ENCODE measurements at regions not wholly inside any gene's neighbourhood (a gene's known extent, or its start where the extent isn't known, plus 50 kb on each side); places are given as distances from the start of the nearest gene placed in this dataset.
"Not testable (repeated sequence)": the region's sequence is repeated elsewhere in the genome, so short reads cannot be mapped to it uniquely, and the experiment has no call there.

DNA sequence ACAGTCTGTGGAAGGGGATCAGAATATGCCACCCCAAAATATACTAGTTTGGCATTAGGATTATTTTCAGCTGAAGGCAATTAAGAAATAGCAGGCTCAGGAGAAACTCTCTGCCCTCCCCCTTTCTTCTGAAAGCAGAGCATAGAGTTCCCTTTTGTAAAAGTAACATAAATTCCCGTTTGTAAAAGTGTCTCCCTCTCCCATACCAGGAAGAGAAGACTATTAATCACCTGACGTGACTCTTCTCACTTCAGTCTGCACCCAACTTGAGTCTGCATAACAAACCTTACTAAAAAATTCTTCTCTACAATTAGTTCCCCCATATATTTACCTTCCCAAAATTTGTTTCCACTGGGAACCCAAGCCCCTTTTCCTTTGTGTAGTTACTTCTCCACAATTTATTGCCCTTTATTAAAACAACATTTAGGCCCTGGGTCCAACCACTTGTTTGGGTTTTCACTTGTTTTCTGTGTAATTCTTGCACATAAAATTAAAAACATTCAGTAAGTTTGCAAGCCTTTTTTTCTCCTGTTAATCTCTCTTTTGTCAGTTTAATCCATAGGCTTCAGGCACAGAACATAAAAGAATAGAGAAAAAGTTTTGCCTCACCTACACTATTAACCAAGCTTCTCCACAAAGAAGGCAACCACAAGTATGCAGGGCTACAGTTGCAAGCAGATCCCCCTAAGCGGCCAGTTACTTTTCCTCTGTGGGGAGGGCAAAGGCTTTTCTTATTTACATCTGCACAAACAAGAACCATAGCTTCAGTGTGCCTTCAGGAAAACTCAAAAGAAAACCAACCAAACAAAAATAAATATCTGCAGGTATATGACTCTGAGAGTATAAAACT, 73.8 kb upstream of the EPCAM start:
- DNase-seq, result peak; percentile 28

DNA sequence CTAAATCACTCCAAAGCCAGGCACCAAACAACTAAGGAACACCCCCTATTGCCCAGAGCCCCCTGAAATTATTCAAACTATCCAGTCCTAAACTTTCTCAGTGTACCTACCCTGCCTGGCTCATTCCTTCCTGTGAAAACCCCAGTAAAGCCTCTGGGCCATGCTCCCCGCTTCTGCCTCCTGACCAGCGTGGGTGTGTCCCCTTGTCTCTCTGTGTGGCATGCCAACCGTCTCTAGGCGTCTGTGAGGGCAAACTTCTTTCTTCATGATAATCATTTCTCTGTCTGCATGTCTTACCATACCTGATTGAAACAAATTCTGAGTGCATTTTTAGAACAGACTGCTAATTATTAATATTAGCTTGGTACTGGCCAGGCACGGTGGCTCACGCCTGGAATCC, 75.1 kb upstream of the EPCAM start:
- no peak for DNase-seq

DNA sequence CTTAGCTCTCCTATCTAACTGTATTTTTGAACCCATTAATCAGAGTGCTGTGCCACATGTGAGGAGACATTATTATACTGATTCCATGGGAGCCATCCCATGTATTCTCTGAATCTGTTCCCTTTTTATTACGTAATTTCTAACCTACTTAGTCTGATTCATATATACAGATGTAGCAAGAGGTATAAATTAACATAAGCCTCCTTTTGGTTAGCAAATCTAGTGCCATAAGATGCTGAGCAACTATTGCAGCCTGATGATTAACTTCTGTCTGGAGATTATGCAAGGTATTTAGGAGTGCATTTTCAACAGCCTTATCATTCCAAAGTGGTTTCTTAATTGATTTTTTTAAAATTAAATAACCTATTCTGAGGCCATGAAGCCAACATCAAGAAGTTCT, 80.2 kb upstream of the EPCAM start:
- peak; percentile 96 for DNase-seq

DNA sequence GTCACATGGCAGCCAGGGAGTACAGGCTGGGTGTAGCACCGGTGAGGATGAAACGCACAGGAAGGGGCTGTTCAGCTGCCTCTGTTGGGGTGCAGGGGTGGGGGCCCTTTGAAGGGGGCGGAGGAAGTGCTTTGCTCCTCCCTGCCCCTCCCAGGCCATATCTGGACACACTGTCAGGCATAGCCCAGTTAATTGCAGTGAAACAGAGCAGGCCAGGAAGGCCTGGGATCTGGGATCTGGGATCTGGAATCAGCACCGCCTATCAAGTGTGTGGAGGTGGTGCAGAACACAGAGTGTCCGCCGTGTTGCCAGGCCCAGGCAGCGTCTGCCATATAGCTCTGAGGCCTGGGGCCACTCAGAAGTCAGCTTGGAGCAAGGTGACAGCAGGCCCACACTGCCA, 85.5 kb upstream of the EPCAM start:
- no peak for DNase-seq

DNA sequence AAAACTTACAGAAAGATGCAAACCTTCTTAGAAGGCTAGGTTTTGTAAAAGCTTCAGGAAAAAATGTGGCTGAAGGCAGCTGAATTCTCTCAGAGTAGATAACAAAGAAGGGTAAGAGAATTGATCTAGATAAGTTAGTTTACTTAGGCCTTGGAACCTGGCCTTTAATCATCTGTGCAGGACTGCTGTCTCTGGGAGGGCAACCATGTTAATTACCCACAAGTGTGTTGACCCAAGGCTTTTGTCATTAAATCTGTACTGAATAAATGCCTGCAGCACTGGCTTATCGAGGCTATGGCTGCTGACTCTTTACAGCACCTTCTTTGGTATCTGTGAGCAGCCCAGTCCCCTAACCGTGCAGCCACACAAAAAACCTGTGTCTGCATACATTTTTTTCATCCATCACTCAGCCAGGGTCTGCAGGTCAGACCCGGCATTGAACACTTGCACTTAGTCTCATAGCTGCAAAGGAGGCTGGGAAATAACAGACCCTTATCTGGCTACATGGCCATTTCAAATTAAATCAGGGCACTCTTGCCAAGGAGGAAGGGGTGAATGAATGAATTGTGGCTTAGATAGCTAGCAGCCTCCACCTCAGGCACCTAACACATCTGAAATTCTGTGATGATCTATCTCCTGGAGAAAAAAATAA, 86.4 kb upstream of the EPCAM start:
- DNase-seq, result no peak

DNA sequence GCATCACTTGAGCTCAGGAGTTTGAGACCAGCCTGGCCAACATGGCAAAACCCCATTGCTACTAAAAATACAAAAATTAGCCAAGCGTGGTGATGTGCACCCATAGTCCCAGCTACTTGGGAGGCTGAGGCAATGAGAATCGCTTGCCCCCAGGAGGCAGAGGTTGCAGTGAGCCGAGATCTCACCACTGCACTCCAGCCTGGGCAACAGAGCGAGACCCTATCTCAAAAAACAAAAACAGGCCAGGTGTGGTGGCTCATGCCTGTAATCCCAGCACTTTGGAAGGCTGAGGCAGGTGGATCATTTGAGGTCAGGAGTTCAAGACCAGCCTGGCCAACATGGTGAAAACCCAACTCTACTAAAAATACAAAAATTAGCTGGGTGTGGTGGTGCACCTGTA, 89.6 kb upstream of the EPCAM start:
- not testable (repeated sequence) for DNase-seq

DNA sequence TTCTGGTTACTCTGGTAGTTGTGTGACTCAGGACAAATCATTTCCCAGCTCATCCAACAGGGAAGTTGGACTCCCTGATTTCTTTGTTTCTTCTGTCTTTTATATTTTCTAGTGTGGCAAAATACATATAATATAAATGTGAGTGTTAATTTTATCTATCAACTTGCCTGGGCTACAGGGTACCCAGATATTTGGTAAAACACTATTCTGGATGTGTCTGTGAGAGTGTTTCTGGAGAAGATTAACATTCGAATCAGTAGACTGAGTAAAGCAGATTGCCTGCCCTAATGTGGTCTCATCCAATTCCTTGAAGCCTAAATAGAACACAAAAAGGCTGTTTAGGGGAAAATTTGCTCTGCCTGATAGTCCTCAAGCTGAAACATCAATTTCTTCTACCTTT, 91.1 kb upstream of the EPCAM start:
- DNase-seq, result no peak

DNA sequence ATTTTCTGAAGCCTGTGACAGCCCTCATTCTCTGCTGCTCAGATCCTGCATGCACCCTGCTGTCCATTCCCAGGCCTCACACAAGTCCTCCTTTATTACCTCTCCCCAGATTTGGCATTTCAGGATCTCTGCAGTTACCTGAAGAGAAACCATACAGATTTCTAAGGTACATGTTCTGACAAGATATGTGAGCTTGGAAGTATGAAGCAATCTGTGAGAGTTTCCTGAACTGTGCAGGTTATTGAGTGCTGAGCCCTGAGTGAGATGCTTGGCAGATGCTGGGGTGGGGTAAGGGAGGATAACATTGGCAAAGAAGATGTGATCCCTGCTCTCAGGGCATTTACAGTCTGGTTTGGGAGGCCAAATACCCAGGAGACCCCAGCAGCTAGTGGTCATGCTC, 91.9 kb upstream of the EPCAM start:
- DNase-seq, result no peak

DNA sequence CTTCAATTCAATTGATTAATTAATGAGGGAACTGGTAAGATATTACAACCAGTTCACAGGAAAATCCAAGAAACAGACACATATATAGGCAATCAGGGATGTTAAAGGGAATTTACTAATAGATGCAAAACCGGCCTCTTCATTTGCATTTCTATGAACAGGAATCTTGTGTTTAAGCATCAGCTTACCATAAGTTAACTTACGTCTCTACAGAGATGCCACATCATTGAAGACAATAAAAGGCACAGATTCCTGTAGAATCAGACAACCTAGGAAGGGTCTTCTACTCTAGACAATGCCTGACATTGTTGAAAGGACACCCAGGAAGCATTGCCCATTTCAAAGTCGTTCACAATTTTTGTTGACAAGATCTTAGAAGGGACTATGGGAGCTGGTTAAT, 93.0 kb upstream of the EPCAM start:
- no peak for DNase-seq

DNA sequence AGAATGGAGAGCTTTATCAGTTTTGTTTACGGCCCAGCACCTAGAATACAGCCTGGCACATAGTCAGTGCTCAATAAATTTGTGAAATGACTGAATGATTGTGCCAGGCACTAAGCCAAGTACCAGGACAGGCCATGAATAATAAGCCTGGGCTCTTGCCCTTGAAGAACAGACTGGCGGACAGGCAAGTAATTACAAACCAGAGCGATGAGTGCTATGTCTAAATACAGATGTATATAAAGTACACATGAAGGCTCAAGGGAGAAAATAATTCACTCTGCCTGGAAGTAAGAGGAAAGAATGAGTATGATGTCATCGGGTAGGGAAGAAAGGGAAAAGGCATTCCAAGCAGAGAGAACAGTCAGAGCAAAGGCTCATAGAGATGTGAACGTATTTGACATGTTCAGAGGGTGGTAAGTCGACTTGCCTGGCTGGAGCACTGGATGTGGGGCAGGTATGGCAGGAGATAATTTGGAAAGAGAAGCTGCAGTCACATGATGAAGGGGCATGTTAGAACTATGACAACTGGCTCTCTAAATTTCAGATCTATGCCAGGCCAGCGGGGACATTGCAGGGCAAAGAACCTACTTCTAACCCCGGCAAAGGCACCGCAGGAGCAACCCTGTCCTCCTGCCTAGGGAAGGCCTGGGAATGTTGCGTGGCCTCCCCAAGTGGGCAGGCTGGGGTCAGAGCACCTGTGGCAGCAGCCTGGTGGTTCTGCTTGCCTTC, 94.9 kb upstream of the EPCAM start:
- peak; percentile 92 for DNase-seq

DNA sequence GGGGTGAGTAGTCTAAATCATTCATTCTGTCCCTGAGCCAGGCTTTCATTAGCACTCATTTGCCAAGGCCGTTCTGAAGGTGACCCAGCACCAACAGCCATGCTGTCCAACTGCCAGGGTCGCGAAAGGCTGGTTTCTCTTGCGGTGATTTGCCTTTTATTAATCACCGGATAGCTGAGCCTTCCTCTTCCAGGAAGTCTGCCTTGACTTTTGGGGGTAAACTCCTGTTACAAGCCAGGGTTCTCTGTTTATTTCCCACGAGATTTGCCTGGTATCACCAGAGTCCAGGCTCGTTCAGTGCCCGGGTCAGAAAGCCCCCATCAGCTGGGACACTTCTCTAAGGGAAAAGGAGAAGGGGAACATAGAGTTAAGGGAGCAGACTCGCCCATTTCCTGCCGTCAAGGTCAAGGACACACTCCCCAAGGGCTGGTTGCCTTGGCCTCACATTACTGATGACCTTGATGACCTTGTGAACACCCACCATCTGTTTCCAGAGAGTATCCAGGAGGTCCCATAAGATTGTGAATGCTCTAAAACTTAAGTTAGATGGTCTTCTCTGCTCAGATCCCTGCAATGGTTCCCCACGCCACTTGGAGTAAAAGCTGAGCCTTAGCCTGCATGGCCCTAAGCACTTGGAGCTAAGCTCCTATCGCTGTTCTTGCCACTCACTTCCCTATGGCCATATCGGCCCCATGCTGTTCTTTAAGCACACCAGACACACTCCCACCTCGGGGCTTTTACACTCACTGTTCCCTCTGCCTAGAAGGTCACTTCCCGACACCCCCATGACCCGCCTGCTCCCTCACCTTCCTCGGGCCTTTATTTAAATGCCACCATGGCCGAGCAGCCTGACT, 96.0 kb upstream of the EPCAM start:
- no peak for DNase-seq

DNA sequence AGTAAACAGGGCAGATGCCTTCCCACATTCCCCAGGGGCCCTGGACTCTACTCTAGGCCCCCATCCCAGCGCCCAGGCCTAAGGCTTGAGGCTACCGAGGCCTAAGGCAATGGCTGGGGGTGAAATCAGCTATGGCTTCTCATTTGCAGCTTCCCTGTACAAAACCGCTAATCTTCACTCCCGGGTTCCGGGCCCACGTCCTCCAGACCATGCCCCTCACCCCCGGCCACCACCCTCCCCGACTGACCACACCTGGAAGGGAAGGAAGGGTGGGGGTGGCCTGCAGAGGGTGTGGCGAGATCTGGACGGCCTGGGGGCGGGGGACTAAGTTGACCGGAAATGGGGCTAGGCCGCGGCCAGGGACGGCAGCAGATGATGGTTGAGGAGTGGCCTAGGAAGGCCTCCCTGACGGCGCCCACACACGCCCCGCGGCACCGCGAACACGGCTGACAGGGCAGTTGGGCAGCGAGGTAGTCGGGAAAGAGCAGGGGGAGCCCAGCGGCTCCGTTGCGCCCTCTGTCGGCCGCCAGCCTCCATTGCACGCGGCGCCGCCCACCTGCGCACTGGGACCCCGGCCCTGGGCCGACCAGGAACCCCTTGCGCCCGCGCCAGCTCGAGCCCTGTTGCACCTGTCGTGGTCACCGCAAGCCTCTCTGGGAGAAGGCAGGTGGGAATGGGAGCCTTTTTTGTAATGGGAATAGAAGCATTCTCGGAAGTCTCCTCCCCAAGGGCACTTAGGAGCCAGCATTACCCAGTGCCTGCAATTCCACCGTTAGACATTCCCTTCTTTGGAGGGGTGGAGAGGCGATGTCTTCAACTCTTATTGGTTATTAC, 95.9 kb upstream of the CALM2 start:
- DNase-seq, result peak; percentile 50

DNA sequence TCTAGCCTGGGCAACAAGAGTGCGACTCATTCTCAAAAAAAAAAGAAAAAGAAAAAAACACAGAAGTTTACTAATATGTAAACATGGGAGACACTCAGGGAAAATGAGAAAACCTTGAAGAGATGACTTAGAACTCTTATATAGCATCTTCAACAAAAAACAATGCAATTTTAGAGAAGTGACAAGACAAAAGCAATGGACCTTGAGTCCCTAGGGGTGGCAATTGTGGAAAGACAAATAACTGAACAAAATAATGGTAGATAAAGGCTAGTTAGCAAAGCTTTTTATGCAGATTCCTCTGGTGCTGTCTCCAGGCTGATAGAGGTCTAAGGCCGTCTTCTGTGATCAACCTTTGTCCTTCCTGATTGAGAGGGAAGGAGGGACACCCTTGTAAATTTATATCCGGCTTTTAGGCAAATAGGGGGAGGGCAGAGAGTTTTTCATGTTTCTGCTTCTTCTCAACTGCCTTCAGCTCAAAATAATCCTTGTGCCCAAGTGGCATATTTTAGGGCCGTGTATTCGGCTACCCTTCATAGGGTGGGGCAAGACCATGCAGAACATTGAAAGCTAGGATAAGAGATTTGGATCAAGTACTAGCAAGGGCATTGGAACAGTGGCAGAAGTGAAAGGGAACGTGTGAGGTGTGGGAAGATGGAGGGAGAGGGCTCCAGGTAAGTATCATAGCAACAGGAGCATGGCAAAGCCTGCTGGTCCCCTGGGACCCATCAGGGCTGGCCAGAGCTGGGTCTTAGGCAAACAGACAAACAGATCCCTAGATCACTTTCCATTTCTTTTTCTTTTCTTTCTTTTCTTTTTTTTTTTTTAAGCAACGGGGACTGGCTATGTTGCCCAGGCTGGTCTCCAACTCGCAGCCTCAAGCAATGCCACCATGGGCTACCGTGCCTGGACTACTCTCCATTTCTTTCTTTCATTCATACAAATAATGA, 95.0 kb upstream of the CALM2 start:
- DNase-seq, result no peak

DNA sequence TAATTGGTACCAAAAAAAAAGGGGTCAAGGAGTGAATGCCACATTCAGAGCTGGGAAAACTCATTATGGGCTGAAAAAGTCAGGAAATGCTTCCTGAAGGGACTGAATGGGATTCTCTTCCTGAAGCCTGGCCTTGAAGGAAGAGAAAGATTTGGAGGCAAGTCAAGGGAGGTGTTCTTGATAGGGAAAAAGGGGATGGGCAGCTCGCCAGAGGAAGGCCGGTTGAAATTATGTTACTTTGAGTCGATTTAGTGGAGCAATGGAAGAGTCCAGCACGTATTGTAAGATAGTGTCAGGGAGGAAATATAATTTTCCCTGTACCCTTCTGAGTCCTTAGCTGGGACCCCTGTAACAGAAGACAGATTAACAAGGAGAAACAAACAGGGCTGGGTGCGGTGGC, 94.1 kb upstream of the CALM2 start:
- DNase-seq, result no peak

DNA sequence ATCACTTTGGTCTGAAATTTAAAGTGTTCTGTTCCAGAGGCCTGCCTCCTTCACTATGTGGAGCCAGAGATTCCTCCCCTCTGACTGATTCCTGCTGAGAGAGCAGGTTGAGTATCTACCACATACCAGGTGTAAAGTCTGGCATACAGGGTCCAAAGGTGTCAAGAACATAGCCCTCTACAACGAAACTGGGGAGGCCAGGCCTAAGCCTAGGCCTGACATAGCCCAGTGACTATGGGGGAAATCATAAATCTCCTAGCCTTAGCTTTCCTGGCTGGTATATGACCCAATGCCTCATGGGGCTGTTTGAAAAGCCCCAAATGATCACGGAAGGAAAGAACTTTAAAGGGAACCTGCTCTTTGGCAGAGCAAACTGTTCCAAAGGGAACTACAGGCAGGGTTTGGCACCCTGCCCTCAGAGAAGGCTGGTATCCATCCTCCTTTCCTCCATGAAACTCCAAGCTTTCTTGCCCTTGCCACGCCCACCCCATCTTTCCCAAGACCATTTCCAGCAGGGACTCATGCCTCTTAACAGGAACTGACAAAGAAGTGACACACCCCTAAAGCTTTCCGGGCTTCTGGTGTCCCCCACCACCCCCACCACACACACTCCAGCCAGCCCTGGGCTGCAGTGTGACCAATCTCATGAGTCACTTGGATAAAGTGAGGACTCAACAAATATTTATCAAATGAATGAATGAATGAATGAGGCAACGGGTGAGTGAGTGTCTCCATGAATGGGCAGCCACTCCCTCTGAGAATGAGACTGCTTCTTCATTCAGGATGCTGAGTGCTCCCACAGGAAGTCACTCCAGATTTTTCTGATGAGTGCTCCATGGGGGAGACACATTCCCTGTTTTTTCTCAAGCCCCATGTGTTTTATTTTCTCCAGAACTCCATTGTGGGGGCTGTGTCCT, 93.3 kb upstream of the CALM2 start:
- DNase-seq, result peak; percentile 99

DNA sequence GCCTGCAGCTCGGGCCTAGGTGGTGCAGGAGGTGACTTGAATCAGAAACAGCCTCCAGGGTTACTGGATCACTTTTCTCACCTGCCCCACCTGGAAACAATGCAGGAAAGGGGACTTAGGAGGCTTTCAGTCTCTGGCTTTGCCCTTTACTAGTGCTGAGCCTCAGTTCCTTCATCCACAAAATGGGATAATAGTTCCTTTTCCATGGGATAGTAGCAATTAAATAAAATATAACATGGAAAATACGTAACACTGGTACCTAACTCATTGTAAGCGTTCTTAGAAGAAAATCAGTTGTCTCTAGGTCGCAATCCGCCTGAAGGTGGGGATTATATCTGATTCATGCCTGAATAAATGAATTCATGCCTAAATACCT, 91.4 kb upstream of the CALM2 start:
- DNase-seq, result no peak

DNA sequence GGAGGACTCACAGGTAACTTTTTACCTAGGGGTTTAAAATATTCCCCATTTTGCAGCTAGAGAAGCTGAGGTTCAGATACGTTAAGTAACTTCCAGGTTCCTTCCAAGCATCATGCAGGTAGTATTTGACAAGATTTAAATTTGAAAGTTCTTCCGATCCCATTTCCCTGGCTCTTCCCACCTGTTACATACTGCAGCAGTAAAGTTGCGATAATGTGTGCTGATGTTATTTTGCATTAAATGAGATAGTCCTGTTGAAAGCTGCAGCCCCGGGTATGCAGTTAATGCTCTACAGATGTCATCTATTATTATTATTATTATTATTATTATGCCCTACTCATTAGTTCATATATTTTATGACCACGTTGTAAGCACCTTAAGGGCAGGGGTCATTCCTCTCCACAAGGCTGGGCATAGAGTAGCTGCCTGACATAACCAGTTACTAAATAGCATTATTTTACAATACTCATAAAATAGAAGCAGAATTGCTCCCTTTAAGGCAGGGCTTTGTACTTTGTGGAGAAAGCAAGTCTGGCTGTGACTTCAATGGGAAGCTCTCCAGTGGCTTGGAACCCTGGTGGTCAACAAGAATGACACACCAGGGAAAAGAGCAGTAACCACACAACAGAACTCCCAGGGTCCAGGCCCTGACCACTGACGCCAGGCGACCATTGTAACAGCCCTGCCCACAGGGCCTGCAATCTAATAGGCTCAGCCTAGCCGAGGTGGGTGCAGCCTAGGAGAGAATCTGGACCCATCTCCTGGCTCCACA, 90.8 kb upstream of the CALM2 start:
- no peak for DNase-seq

DNA sequence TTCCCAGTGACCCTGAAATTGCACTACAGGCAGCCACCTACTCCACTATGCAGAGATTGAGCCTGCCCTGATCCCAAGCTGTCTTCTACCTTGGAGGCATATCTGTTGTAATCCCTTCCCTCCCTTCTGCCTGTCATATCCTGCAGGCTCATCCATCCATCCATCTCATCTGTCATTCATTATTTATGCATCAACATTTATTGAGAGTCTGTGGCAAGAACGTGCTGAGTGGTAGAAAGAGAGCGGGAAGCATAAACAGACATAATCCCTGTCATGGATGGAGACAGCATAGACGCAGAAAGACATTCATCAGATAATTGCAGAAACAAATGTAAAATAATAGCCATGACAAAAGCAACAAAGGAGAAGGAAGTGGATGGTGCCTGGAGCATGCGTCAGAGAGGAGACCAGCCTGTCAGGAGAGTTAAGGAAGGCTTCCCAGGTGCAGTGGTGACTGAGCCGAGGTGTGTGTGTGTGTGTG, 89.5 kb upstream of the CALM2 start:
- peak; percentile 28 for DNase-seq

DNA sequence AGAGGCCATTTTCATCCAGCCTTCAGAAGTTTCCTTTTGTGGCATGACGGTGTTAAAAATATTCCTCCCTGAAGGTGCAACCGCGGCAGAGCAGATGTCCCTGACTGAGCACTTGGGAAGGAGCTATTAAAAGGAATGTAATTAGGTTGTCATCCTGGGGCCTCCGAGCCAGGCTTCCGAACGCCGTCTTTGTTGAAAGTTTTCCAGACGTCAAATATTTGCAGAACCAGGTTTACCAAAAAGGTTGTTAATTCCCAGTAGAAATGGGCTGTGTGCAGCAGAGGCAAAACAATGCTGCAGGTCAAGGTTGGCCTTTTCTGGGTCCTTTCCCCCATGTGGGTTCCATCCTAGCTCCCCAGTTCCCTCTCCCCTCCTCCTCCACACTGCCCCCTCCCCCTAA, 88.8 kb upstream of the CALM2 start:
- no peak for DNase-seq
